ENCODE measurements at regions not wholly inside any gene's neighbourhood (a gene's known extent, or its start where the extent isn't known, plus 50 kb on each side); places are given as distances from the start of the nearest gene placed in this dataset.

GRCh38 chr3:182215881-182216280 lies 504.2 kb downstream of the SOX2 start:
- Histone ChIP-seq H3K4me3 (ENCODE audit: insufficient read depth, low read depth, low read length) (no peak overlapping the region), H3K56ac (ENCODE audit: extremely low read depth, insufficient read depth, low read length) (no peak overlapping the region), H3K79me1 (ENCODE audit: low read depth in 1 of 2, low read length in 2 of 2) (no peaks in the 10 kb centered on the region), H3K18ac (ENCODE audit: low read depth, low read length) (no peak overlapping the region), H2BK120ac (ENCODE audit: low read depth, low read length) (no peak overlapping the region), H3K9ac (ENCODE audit: low read depth, low read length) (no peak overlapping the region), H2AK5ac (ENCODE audit: low read depth, low read length) (no peak overlapping the region), H3K4ac (ENCODE audit: low read depth, low read length) (no peak overlapping the region), H4K8ac (ENCODE audit: low read depth in 2 of 2, low read length in 2 of 2) (no peak overlapping the region), H2BK15ac (ENCODE audit: low read depth, low read length) (no peak overlapping the region), H3K23ac (ENCODE audit: low read depth, low read length) (no peak overlapping the region), H3K9me3 (ENCODE audit: control insufficient read depth, insufficient read depth, low read length) (peaks cover 10% of the 10 kb centered on the region), H3K9me1 (ENCODE audit: insufficient read depth, low read length) (no peaks in the 10 kb centered on the region), H3K27ac (ENCODE audit: insufficient read depth, low read length) (no peak overlapping the region), H3K27me3 (ENCODE audit: control insufficient read depth, insufficient read depth, low read length) (no peaks in the 10 kb centered on the region), H4K91ac (ENCODE audit: insufficient read depth, low read depth, low read length) (no peak overlapping the region), H3K4me2 (ENCODE audit: low read depth, low read length) (no peak overlapping the region), H2AFZ (replicated peaks; ENCODE audit: low read length, poor library complexity) (no peak overlapping the region), H2BK20ac (ENCODE audit: low read depth, low read length) (no peak overlapping the region), H3K36me3 (ENCODE audit: control insufficient read depth, insufficient read depth, low read length) (no peaks in the 10 kb centered on the region), H4K20me1 (ENCODE audit: insufficient read depth, low read length) (no peaks in the 10 kb centered on the region), H2AK9ac (replicated peaks; ENCODE audit: low read depth, low read length, poor library complexity) (no peak overlapping the region), H3K14ac (replicated peaks; ENCODE audit: low read depth, low read length) (no peak overlapping the region), H2BK5ac (ENCODE audit: low read depth, low read length, poor library complexity, severe bottlenecking) (no peak overlapping the region), H4K5ac (ENCODE audit: low read depth, low read length) (no peak overlapping the region), H3K4me1 (ENCODE audit: control insufficient read depth, insufficient read depth, low read length) (no peaks in the 10 kb centered on the region)
- ATAC-seq (ENCODE audit: low read depth) (no peak), DNase-seq (no peak)
- intact Hi-C loops (cut with micrococcal nuclease) (no loop called here), dilution Hi-C loops (cut with HindIII; ENCODE audit: low sequenced_read_pairs, unreplicated experiment) (no loop called here), in situ Hi-C loops (cut with MboI; ENCODE audit: low sequenced_read_pairs) (no loop called here)
- CTCF ChIA-PET, result no interaction called here
- TF ChIP-seq MAFK (IDR thresholded peaks at IDR 0.05; ENCODE audit: low read depth, low read length) (0 out of 2 replicates have a peak, but pooled peaks have one; percentile 39), RCOR1 (IDR thresholded peaks at IDR 0.05; ENCODE audit: insufficient replicate concordance, low read length) (no peak)
- POLR2A ChIA-PET (ENCODE audit: unreplicated experiment), result no interaction called here
- BruUV-seq (replicated peaks), result no TSS peak
